ENCODE measurements at regions not wholly inside any gene's neighbourhood (a gene's known extent, or its start where the extent isn't known, plus 50 kb on each side); places are given as distances from the start of the nearest gene placed in this dataset.

DNA sequence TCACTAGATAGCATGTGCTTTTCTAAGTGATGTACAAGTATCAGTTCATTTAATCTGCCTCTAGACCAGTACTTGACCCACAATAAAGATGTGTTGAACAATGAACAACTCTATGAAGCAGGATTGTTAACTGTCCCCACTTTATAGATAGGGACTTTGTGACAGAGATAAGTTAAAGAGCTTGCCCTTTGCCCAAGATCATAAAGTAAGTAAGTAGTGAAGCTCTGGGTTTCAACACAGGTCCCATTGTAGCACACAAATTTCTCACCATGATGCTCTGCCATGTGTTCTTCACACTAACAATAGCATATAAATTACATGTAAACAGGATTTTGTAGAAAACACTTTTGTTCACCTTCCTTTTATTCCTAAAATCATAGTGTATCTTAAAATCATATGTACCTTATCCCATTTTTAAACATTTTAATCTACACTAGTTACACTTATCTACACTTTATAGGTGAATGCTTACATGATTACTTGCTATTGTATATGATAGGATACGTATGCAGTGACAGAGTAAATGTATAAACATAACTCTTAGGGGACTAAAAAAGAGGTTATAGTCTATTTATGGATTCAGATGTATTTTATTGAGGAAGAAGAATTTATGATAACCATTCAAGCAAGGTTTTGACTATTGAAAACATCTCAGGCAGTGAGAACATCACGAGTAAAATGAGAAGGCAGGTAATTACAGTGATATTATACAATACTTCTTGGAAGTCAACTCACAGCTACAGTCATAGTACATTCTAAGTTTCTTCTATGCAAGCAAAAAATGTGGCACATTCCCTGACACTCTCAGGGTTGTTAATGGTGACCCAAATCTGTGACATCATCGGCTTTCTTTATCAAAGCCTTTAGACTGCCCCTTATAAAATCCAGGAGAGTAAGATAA lies 2275.1 kb downstream of the PCDH7 start:
- H3K36me3 ChIP-seq (ENCODE audit: control insufficient read depth, insufficient read depth, low read length) = no peaks in the 10 kb centered on the region
- TF ChIP-seq, protein P1, sequence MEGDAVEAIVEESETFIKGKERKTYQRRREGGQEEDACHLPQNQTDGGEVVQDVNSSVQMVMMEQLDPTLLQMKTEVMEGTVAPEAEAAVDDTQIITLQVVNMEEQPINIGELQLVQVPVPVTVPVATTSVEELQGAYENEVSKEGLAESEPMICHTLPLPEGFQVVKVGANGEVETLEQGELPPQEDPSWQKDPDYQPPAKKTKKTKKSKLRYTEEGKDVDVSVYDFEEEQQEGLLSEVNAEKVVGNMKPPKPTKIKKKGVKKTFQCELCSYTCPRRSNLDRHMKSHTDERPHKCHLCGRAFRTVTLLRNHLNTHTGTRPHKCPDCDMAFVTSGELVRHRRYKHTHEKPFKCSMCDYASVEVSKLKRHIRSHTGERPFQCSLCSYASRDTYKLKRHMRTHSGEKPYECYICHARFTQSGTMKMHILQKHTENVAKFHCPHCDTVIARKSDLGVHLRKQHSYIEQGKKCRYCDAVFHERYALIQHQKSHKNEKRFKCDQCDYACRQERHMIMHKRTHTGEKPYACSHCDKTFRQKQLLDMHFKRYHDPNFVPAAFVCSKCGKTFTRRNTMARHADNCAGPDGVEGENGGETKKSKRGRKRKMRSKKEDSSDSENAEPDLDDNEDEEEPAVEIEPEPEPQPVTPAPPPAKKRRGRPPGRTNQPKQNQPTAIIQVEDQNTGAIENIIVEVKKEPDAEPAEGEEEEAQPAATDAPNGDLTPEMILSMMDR (IDR thresholded peaks at IDR 0.05; ENCODE audit: insufficient read depth, low read length, poor library complexity, severe bottlenecking) = no peak

DNA sequence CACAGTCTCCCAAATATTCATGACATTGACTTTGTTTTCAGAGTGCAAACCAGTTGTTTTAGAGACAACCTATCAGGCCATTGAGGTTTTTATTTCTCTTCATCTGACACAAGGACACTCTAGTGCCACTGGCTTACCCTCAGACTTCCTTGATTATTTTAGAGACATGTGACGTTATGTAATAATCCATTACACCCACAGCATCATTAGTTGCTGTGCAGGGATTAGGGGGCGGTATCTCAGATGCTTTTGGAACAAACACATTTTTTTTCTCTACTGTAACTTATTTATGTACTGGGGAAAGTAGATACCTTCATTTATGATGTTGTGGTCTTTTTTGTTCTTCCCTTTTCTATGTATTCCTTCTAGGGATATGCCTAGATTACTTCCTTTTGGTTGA lies 2293.1 kb downstream of the PCDH7 start:
- DNase-seq (ENCODE audit: low read depth) = no peak

More for the DNA sequence above, 2275.1 kb downstream of the PCDH7 start:
- Histone ChIP-seq H3K27me3 (ENCODE audit: control insufficient read depth, insufficient read depth, low read length) (no peaks in the 10 kb centered on the region), H3K4me3 (ENCODE audit: low read depth, low read length) (no peak overlapping the region)
- no peak for DNase-seq (ENCODE audit: low read depth)

DNA sequence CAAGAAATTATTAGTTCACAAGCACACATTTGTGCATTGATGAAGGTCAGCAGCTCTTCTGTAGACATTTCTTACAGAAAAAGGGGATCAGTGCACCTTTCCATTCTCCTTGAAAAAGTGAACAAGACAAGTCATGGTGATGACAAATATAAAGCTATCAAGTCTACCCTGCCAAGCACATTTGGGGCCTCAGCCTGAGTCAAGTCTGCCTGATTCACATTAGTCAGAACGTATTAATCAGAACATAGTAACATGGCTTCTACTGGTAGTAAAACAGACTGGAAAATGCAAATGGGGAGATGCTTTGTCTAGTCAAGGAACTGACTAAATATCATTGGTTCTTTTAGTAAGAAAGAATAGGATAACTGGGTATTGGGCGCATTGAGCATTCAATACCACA lies 2305.1 kb downstream of the PCDH7 start:
- Histone ChIP-seq H3K36me3 (ENCODE audit: control insufficient read depth, insufficient read depth, low read length) (no peaks in the 10 kb centered on the region), H3K27me3 (ENCODE audit: control insufficient read depth, insufficient read depth, low read length) (no peaks in the 10 kb centered on the region), H3K4me3 (ENCODE audit: low read depth, low read length) (no peak overlapping the region)
- no peak for DNase-seq (ENCODE audit: low read depth)
- TF ChIP-seq, protein P1 (IDR thresholded peaks at IDR 0.05; ENCODE audit: insufficient read depth, low read length, poor library complexity, severe bottlenecking) = no peak

More for the DNA sequence above, 2293.1 kb downstream of the PCDH7 start:
- Histone ChIP-seq H3K36me3 (ENCODE audit: control insufficient read depth, insufficient read depth, low read length) (no peaks in the 10 kb centered on the region), H3K4me3 (ENCODE audit: low read depth, low read length) (no peak overlapping the region), H3K27me3 (ENCODE audit: control insufficient read depth, insufficient read depth, low read length) (no peaks in the 10 kb centered on the region)
- TF ChIP-seq, protein P1 (IDR thresholded peaks at IDR 0.05; ENCODE audit: insufficient read depth, low read length, poor library complexity, severe bottlenecking) = no peak

DNA sequence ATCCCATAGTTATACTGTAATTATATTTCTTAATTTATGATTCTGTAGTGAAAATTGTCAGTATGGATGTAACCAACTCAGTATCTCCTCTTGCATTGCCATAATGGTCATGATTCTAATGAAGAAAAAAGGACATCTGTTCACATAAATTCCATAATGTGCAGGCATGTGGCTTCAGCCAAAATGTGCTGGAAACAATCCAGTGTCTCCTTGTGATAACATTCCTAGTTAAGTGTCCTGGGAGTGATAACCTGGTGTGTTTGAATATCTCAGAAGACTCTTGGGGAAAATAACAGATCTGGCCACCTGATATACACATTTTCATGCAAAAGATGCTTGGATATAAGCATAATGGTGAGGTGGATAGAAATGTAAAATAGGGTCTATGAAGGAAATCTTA lies 2309.8 kb downstream of the PCDH7 start:
- no peak overlapping the region for H3K4me3 ChIP-seq (ENCODE audit: low read depth, low read length)
- TF ChIP-seq, protein P1 (IDR thresholded peaks at IDR 0.05; ENCODE audit: insufficient read depth, low read length, poor library complexity, severe bottlenecking) = no peak
- no peak for DNase-seq (ENCODE audit: low read depth)

DNA sequence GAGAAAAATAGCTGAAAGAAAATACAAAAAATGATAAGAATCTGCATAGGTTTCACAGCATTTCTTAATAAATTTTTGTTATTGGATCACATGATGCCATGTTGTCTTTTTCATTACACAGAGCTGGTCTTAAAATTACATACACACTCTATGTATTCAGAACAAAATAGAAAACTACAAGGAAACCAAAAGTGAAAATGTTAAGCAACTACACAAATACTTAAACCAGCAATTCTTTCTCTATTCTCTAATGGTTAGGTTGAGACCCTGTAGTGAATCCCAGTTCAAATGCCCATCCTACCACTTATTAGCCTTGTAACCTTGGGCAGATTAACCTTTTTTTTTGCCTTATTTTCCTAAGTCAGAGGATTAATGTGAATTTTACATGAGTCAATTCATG lies 2311.2 kb downstream of the PCDH7 start:
- Histone ChIP-seq H3K4me3 (ENCODE audit: low read depth, low read length) (no peak overlapping the region), H3K27me3 (ENCODE audit: control insufficient read depth, insufficient read depth, low read length) (no peaks in the 10 kb centered on the region), H3K36me3 (ENCODE audit: control insufficient read depth, insufficient read depth, low read length) (no peaks in the 10 kb centered on the region)
- TF ChIP-seq, protein P1 (IDR thresholded peaks at IDR 0.05; ENCODE audit: insufficient read depth, low read length, poor library complexity, severe bottlenecking) = no peak
- no peak for DNase-seq (ENCODE audit: low read depth)

More for the DNA sequence above, 2309.8 kb downstream of the PCDH7 start:
- H3K27me3 ChIP-seq (ENCODE audit: control insufficient read depth, insufficient read depth, low read length) = no peaks in the 10 kb centered on the region
- no peaks in the 10 kb centered on the region for H3K36me3 ChIP-seq (ENCODE audit: control insufficient read depth, insufficient read depth, low read length)

Measured in kidney epithelial cell (primary cell).